GM23248 (cell line): ENCODE measurements at regions not wholly inside any gene's neighbourhood (a gene's known extent, or its start where the extent isn't known, plus 50 kb on each side); places are given as distances from the start of the nearest gene placed in this dataset.

Experiments used
- DNase-seq: peaks from one replicate; pipeline ENCODE4 v3.0.0-alpha.2; 2015
- H2AFZ ChIP-seq: fragments of 200-600 bp; sonication (generic); 2 replicates; pipeline ENCODE4 v1.6.1; 2016; ENCODE audit warnings: antibody characterized with exemption
- H3F3A ChIP-seq: fragments of 200-600 bp; sonication (generic); 2 replicates; pipeline ENCODE4 v1.6.1; 2016; ENCODE audit warnings: mild to moderate bottlenecking, antibody characterized with exemption, mixed run types; ENCODE audit not compliant: insufficient read depth
- H3K27ac ChIP-seq: fragments of 200-600 bp; sonication (generic); 2 replicates; pipeline ENCODE4 v1.5.1; 2016; ENCODE audit warnings: mild to moderate bottlenecking
- H3K27me3 ChIP-seq: fragments of 200-600 bp; sonication (generic); replicated peaks from 2 replicates; pipeline ENCODE4 v1.6.1; 2016; ENCODE audit warnings: mild to moderate bottlenecking; ENCODE audit not compliant: insufficient read depth
- H3K36me3 ChIP-seq: fragments of 200-600 bp; sonication (generic); 2 replicates; pipeline ENCODE4 v1.6.1; 2016; ENCODE audit warnings: low read depth, mild to moderate bottlenecking
- H3K4me1 ChIP-seq: fragments of 200-600 bp; sonication (generic); 2 replicates; pipeline ENCODE4 v1.6.1; 2016; ENCODE audit warnings: mild to moderate bottlenecking; ENCODE audit not compliant: insufficient read depth
- H3K4me2 ChIP-seq: fragments of 200-600 bp; sonication (generic); one replicate; pipeline ENCODE4 v1.6.1; 2016; ENCODE audit warnings: mild to moderate bottlenecking; ENCODE audit not compliant: unreplicated experiment
- H3K4me3 ChIP-seq: fragments of 200-600 bp; sonication (generic); 2 replicates; pipeline ENCODE4 v1.5.1; 2016; ENCODE audit warnings: mild to moderate bottlenecking
- H3K79me2 ChIP-seq: fragments of 200-600 bp; sonication (generic); 2 replicates; pipeline ENCODE4 v1.6.1; 2016; ENCODE audit warnings: mild to moderate bottlenecking; ENCODE audit not compliant: insufficient read depth
- H3K9ac ChIP-seq: fragments of 200-600 bp; sonication (generic); 2 replicates; pipeline ENCODE4 v1.6.1; 2016; ENCODE audit warnings: mild to moderate bottlenecking
- H3K9me2 ChIP-seq: fragments of 200-600 bp; sonication (generic); 2 replicates; pipeline ENCODE4 v1.6.1; 2016; ENCODE audit warnings: mixed run types, mild to moderate bottlenecking, moderate library complexity; ENCODE audit not compliant: insufficient read depth
- H3K9me3 ChIP-seq: fragments of 200-600 bp; sonication (generic); one replicate; pipeline ENCODE4 v1.6.1; 2017; ENCODE audit warnings: low read depth
- H4K20me1 ChIP-seq: fragments of 200-600 bp; sonication (generic); 2 replicates; pipeline ENCODE4 v1.6.0; 2016; ENCODE audit not compliant: insufficient read depth
- EZH2 ChIP-seq: fragments of 200-600 bp; sonication (generic); IDR thresholded peaks from 2 replicates; pipeline ENCODE4 v1.6.1; 2018; ENCODE audit warnings: antibody characterized with exemption, mild to moderate bottlenecking; ENCODE audit not compliant: insufficient read depth, poor library complexity, severe bottlenecking
- EZH2phosphoT487 ChIP-seq: fragments of 200-600 bp; sonication (generic); IDR thresholded peaks from 2 replicates; pipeline ENCODE4 v1.6.1; 2018; ENCODE audit warnings: antibody characterized with exemption, moderate library complexity, mild to moderate bottlenecking, low read depth; ENCODE audit not compliant: insufficient read depth
- WGBS, 2 experiments: methylation state at CpG; one replicate each; pipeline ENCODE4 v1.1.6; 2015 to 2017; ENCODE audit warnings: low lambda C conversion rate in 2 of 2, low coverage in 1 of 2; ENCODE audit errors: missing lambda C conversion rate in 2 of 2; 5-methylcytosine and 5-hydroxymethylcytosine counted together
- in situ Hi-C: fragments of 300-500 bp; cut with MboI; formaldehyde crosslinking; loops from 2 replicates; pipeline ENCODE4 v1.15.0; 2020

DNA sequence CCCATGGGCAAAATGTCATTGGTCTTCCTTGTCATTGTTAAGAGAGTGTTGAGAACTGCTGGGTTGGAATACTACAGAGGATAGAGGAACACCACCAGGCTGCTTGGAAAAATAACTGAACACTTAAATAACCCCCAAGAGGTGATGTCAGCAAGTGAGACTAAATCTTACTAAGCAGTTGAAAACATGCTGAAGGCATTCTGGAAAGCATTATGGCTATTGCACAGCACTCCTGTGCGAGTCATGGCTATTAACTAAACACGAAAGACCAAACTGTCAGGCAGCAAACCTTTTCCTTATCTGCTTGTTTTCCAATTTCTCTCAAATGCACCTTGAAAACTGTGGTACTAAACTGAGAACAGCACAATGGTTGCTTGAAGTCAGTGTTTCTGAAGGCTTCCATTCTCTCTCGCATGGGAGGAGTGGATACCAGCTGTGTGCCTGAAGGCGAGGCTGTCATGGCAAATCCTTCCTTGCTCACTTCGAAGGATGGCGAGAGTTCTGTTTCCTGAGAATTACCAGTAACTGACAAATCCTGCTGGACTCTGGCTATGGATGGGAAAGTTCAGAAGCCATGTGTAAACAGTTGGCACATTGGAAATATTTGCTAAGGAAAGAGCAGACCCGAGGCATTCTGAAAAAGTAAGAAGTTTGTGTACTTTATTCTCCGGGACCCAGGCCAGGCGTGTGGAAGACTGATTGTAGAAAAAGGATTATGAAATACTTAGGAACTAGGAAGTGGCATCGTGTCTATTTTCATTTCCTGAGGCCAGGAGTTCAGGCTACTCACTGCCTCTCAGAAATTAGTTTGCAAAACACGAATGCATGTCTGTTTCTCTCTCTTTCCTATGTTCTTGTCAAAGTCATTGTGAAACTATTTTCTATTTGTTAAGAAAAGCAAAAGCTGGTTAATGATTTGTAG lies 182.1 kb downstream of the DMRT2 start:
- Histone ChIP-seq H3F3A (peaks cover 29% of the 10 kb centered on the region), H3K4me3 (peak overlapping the region; percentile 66), H2AFZ (peak overlapping the region; percentile 78), H3K27me3 (no peaks in the 10 kb centered on the region), H3K9me3 (no peaks in the 10 kb centered on the region), H3K4me2 (peak overlapping the region; percentile 84), H3K79me2 (no peaks in the 10 kb centered on the region), H3K9ac (peak overlapping the region; percentile 81), H4K20me1 (no peaks in the 10 kb centered on the region), H3K27ac (peak overlapping the region; percentile 96), H3K9me2 (no peaks in the 10 kb centered on the region), H3K36me3 (no peaks in the 10 kb centered on the region), H3K4me1 (peaks cover 29% of the 10 kb centered on the region)
- TF ChIP-seq EZH2phosphoT487 (no peak), EZH2 (no peak)
- whole genome bisulfite sequencing, 2 experiments, result 2% methylated on average over 11 of the region's 11 CpGs
- in situ Hi-C loops, result no loop called here
- peak; percentile 93 for DNase-seq

DNA sequence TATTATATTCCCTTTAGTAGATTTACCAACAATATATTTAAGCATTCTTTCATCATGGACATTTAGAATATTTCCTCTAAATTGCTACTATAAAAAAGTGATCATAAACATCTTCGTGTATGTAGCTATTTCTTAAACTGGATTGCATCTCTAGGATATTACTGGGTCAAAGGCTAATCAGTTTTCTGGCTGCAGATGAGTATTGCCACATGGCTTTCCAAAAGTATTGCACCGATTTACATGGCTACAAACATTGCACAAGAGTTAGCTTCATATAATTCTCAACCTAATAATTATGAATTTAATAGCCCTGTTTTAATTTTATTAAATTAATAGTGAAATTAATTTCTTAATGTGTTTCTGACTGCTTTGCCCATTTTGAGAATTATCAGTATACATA lies 183.4 kb downstream of the DMRT2 start:
- no peak overlapping the region for H2AFZ ChIP-seq
- no peaks in the 10 kb centered on the region for H3K79me2 ChIP-seq
- no peak overlapping the region for H3K27ac ChIP-seq
- no peaks in the 10 kb centered on the region for H4K20me1 ChIP-seq
- no peak for TF ChIP-seq EZH2
- TF ChIP-seq EZH2phosphoT487, result no peak
- peak; percentile 28 for DNase-seq
- no peaks in the 10 kb centered on the region for H3K36me3 ChIP-seq
- 6 to 11% methylated on average over 2 of the region's 2 CpGs for WGBS, 2 experiments
- H3K9me2 ChIP-seq, result no peaks in the 10 kb centered on the region
- H3K27me3 ChIP-seq, result no peaks in the 10 kb centered on the region
- peaks cover 29% of the 10 kb centered on the region for H3F3A ChIP-seq
- peak overlapping the region; percentile 84 for H3K4me2 ChIP-seq
- H3K9me3 ChIP-seq, result no peaks in the 10 kb centered on the region
- H3K4me3 ChIP-seq, result no peak overlapping the region
- in situ Hi-C loops, result no loop called here
- peaks cover 29% of the 10 kb centered on the region for H3K4me1 ChIP-seq
- no peak overlapping the region for H3K9ac ChIP-seq

DNA sequence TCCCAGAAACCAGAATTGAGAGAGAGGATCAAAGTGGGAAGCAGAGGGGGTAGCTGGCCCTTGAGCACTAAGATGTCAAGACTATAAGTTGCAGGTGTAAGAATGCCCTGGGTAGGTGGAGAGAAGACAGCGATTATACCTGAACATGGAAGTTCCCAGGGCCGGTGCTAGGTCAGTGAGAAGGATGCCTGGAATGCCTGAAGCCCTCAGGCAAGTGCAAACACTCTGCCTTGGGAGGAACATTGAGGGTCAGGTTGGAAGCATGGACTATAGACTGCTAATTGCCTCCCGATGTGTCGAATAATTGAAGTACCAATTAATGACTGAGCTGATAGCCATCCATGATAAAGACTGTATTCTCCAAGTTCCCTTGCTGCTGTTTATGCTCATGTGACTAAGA lies 185.5 kb downstream of the DMRT2 start:
- no peaks in the 10 kb centered on the region for H3K79me2 ChIP-seq
- no peak for DNase-seq
- no peak overlapping the region for H3K4me3 ChIP-seq
- no peaks in the 10 kb centered on the region for H4K20me1 ChIP-seq
- peaks cover 29% of the 10 kb centered on the region for H3K4me1 ChIP-seq
- H3K9me2 ChIP-seq, result no peaks in the 10 kb centered on the region
- in situ Hi-C loops, result no loop called here
- WGBS, 2 experiments, result 53% methylated on average over 4 of the region's 4 CpGs
- peaks cover 29% of the 10 kb centered on the region for H3F3A ChIP-seq
- no peak overlapping the region for H3K9ac ChIP-seq
- H3K27me3 ChIP-seq, result no peaks in the 10 kb centered on the region
- no peak overlapping the region for H3K27ac ChIP-seq
- H3K36me3 ChIP-seq, result no peaks in the 10 kb centered on the region
- no peak overlapping the region for H3K4me2 ChIP-seq
- TF ChIP-seq EZH2phosphoT487, result no peak
- no peak for TF ChIP-seq EZH2
- no peak overlapping the region for H2AFZ ChIP-seq
- H3K9me3 ChIP-seq, result no peaks in the 10 kb centered on the region

DNA sequence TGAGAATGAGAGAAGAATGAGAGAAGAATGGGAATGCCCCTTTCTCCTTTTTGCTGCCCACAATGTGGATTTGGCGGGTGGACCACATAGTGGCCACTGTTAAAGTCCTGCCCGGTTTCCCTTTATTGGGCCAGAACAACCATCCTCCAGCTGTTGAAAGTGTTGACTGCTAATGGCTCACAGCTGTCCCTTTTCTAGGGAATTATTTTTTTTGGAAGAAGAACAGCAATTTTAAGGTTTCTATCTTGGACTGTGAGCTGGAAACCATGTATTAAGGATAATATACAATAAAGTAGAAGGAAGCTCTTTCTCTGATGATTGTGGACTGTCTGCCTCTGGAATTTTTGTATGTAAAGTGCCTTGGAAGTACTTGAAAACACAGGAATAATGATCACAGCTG lies 185.9 kb downstream of the DMRT2 start:
- no peaks in the 10 kb centered on the region for H3K9me3 ChIP-seq
- H3K9me2 ChIP-seq, result no peaks in the 10 kb centered on the region
- no peak overlapping the region for H3K9ac ChIP-seq
- TF ChIP-seq EZH2phosphoT487, result no peak
- TF ChIP-seq EZH2, result no peak
- no peaks in the 10 kb centered on the region for H3K27me3 ChIP-seq
- H3K4me2 ChIP-seq, result no peak overlapping the region
- no peaks in the 10 kb centered on the region for H3K36me3 ChIP-seq
- H3K27ac ChIP-seq, result no peak overlapping the region
- H4K20me1 ChIP-seq, result no peaks in the 10 kb centered on the region
- no peaks in the 10 kb centered on the region for H3K79me2 ChIP-seq
- no peak overlapping the region for H2AFZ ChIP-seq
- H3F3A ChIP-seq, result peaks cover 29% of the 10 kb centered on the region
- in situ Hi-C loops, result no loop called here
- peaks cover 29% of the 10 kb centered on the region for H3K4me1 ChIP-seq
- H3K4me3 ChIP-seq, result no peak overlapping the region
- 39 to 43% methylated on average over 2 of the region's 2 CpGs for WGBS, 2 experiments
- no peak for DNase-seq
